ENCODE measurements at regions not wholly inside any gene's neighbourhood (a gene's known extent, or its start where the extent isn't known, plus 50 kb on each side); places are given as distances from the start of the nearest gene placed in this dataset.

GRCh38 chr13:78105656-78106055 is 187.0 kb upstream of the EDNRB start:
- Histone ChIP-seq H3K27ac (no peak overlapping the region), H3K4me1 (peaks cover 0 to 11% of the 10 kb centered on the region in 2 donors), H3K27me3 (no peaks in the 10 kb centered on the region), H3K4me3 (no peak overlapping the region), H3K36me3 (no peaks in the 10 kb centered on the region), H3K9me3 (peaks cover 0 to 2% of the 10 kb centered on the region in 2 donors)
- intact Hi-C loops (cut with DNase I) = no loop called here
- no peak for DNase-seq
- ATAC-seq = no peak
- TF ChIP-seq CTCF (IDR thresholded peaks at IDR 0.05) = no peak

- no peak for TF ChIP-seq CTCF (IDR thresholded peaks at IDR 0.05)
- Histone ChIP-seq H3K27ac (no peak overlapping the region), H3K4me1 (peaks cover 0 to 11% of the 10 kb centered on the region in 2 donors), H3K4me3 (no peak overlapping the region), H3K9me3 (no peaks in the 10 kb centered on the region), H3K36me3 (no peaks in the 10 kb centered on the region), H3K27me3 (no peaks in the 10 kb centered on the region)
- ATAC-seq = no peak
- no peak for DNase-seq
- intact Hi-C loops (cut with DNase I) = no loop called here
Observed at GRCh38 chr13:78103936-78104335, 185.3 kb upstream of the EDNRB start.

GRCh38 chr13:78102741-78103140 is 184.1 kb upstream of the EDNRB start:
- Histone ChIP-seq H3K4me1 (peaks cover 0 to 11% of the 10 kb centered on the region in 2 donors), H3K27ac (peak overlapping the region in 1 of 2 donors; percentile 25), H3K27me3 (no peaks in the 10 kb centered on the region), H3K9me3 (no peaks in the 10 kb centered on the region), H3K4me3 (no peak overlapping the region), H3K36me3 (no peaks in the 10 kb centered on the region)
- no peak for TF ChIP-seq CTCF (IDR thresholded peaks at IDR 0.05)
- DNase-seq (no peak), ATAC-seq (no peak)
- intact Hi-C loops (cut with DNase I) = no loop called here

GRCh38 chr13:78102121-78102677 is 183.6 kb upstream of the EDNRB start:
- intact Hi-C loops (cut with DNase I) = no loop called here
- ATAC-seq (peak; percentile 78), DNase-seq (peak in 2 of 4 donors; percentile 61 to 79)
- Histone ChIP-seq H3K4me3 (no peak overlapping the region), H3K4me1 (peaks cover 0 to 11% of the 10 kb centered on the region in 2 donors), H3K27me3 (no peaks in the 10 kb centered on the region), H3K36me3 (no peaks in the 10 kb centered on the region), H3K9me3 (no peaks in the 10 kb centered on the region), H3K27ac (peak overlapping the region in 1 of 2 donors; percentile 25)
- no peak for TF ChIP-seq CTCF (IDR thresholded peaks at IDR 0.05)

GRCh38 chr13:78100486-78100885 is 181.9 kb upstream of the EDNRB start:
- no peaks in the 10 kb centered on the region for H3K9me3 ChIP-seq
- no peak for TF ChIP-seq CTCF (IDR thresholded peaks at IDR 0.05)
- no peak overlapping the region for H3K27ac ChIP-seq
- DNase-seq = no peak
- no peak for ATAC-seq
- no peaks in the 10 kb centered on the region for H3K36me3 ChIP-seq
- no peaks in the 10 kb centered on the region for H3K27me3 ChIP-seq
- intact Hi-C loops (cut with DNase I) = no loop called here
- H3K4me3 ChIP-seq = no peak overlapping the region
- peaks cover 0 to 11% of the 10 kb centered on the region in 2 donors for H3K4me1 ChIP-seq
